ENCODE measurements at regions not wholly inside any gene's neighbourhood (a gene's known extent, or its start where the extent isn't known, plus 50 kb on each side); places are given as distances from the start of the nearest gene placed in this dataset.

DNA sequence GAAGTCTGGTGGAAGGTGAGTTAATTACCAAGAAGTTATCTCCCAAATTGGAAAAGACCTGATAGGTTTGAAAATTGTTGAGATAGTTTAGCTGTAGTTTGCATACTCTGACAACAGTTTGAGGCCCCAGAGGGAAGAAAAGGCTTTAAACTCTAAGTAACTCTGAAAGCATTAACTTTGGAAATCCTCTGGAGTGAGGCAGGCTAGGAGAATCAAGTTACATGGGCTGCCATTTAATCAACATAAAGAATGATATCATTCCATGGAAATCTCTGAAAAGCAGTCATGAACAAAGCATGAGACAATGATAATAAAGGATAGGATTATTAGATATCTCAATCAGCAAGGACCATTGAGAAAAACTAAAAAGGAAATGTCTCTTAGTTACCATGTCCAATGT is 647.1 kb downstream of the ANKRD50 start:
- Histone ChIP-seq H3K9ac (ENCODE audit: insufficient read depth, low read length) (no peak overlapping the region), H3K36me3 (ENCODE audit: control insufficient read depth, insufficient read depth, low read length) (no peaks in the 10 kb centered on the region), H3K4me3 (replicated peaks in 1 of 4; ENCODE audit: control extremely low read depth in 1 of 4, insufficient read depth in 1 of 4, low read depth in 3 of 4, low read length in 4 of 4) (no peak overlapping the region), H4K20me1 (ENCODE audit: control insufficient read depth, extremely low read depth, insufficient read depth, low read length) (no peaks in the 10 kb centered on the region), H3K79me2 (ENCODE audit: control insufficient read depth, insufficient read depth, low read length) (no peaks in the 10 kb centered on the region), H3K4me1 (ENCODE audit: control insufficient read depth, extremely low read depth, insufficient read depth, low read length) (peaks cover 2% of the 10 kb centered on the region), H3K27ac (ENCODE audit: insufficient read depth, low read length) (no peak overlapping the region), H3K27me3 (ENCODE audit: control insufficient read depth, insufficient read depth, low read length) (no peaks in the 10 kb centered on the region), H2AFZ (ENCODE audit: low read length) (no peak overlapping the region), H3K4me2 (ENCODE audit: extremely low read depth, insufficient read depth, low read length) (no peak overlapping the region), H3K9me3 (ENCODE audit: control insufficient read depth, insufficient read depth, low read depth, low read length) (no peaks in the 10 kb centered on the region)
- TF ChIP-seq, protein P1, sequence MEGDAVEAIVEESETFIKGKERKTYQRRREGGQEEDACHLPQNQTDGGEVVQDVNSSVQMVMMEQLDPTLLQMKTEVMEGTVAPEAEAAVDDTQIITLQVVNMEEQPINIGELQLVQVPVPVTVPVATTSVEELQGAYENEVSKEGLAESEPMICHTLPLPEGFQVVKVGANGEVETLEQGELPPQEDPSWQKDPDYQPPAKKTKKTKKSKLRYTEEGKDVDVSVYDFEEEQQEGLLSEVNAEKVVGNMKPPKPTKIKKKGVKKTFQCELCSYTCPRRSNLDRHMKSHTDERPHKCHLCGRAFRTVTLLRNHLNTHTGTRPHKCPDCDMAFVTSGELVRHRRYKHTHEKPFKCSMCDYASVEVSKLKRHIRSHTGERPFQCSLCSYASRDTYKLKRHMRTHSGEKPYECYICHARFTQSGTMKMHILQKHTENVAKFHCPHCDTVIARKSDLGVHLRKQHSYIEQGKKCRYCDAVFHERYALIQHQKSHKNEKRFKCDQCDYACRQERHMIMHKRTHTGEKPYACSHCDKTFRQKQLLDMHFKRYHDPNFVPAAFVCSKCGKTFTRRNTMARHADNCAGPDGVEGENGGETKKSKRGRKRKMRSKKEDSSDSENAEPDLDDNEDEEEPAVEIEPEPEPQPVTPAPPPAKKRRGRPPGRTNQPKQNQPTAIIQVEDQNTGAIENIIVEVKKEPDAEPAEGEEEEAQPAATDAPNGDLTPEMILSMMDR (conservative IDR thresholded peaks at IDR 0.05 in 1 of 2, IDR thresholded peaks at IDR 0.05 in 1 of 2; ENCODE audit: low read depth in 1 of 2, low read length in 2 of 2) = no peak
- TF ChIP-seq EZH2 (IDR thresholded peaks at IDR 0.05; ENCODE audit: low read length, missing control alignments) = no peak
- no peak for DNase-seq (ENCODE audit: low read depth in 2 of 2)

DNA sequence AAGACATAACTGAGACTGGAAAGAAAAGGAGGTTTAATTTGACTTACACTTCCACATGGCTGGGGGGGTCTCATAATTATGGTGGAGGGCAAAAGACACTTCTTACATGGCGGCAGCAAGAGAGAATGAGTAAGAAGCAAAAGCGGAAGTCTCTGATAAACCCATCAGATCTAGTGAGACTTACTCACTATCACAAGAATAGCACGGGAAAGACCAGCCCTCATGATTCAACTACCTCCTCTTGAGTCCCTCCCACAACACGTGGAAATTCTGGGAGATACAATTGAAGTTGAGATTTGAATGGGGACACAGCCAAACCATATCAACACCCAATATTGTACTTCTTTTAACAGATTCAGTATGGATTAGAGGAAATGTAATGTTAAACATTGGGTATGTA is 646.6 kb downstream of the ANKRD50 start:
- H3K4me3 ChIP-seq (replicated peaks in 1 of 4; ENCODE audit: control extremely low read depth in 1 of 4, insufficient read depth in 1 of 4, low read depth in 3 of 4, low read length in 4 of 4) = no peak overlapping the region
- H2AFZ ChIP-seq (ENCODE audit: low read length) = no peak overlapping the region
- peaks cover 2% of the 10 kb centered on the region for H3K4me1 ChIP-seq (ENCODE audit: control insufficient read depth, extremely low read depth, insufficient read depth, low read length)
- H4K20me1 ChIP-seq (ENCODE audit: control insufficient read depth, extremely low read depth, insufficient read depth, low read length) = no peaks in the 10 kb centered on the region
- no peaks in the 10 kb centered on the region for H3K79me2 ChIP-seq (ENCODE audit: control insufficient read depth, insufficient read depth, low read length)
- H3K9me3 ChIP-seq (ENCODE audit: control insufficient read depth, insufficient read depth, low read depth, low read length) = no peaks in the 10 kb centered on the region
- no peak overlapping the region for H3K4me2 ChIP-seq (ENCODE audit: extremely low read depth, insufficient read depth, low read length)
- H3K27ac ChIP-seq (ENCODE audit: insufficient read depth, low read length) = no peak overlapping the region
- H3K9ac ChIP-seq (ENCODE audit: insufficient read depth, low read length) = no peak overlapping the region
- no peaks in the 10 kb centered on the region for H3K27me3 ChIP-seq (ENCODE audit: control insufficient read depth, insufficient read depth, low read length)
- H3K36me3 ChIP-seq (ENCODE audit: control insufficient read depth, insufficient read depth, low read length) = no peaks in the 10 kb centered on the region
- no peak for DNase-seq (ENCODE audit: low read depth in 2 of 2)
- TF ChIP-seq EZH2 (IDR thresholded peaks at IDR 0.05; ENCODE audit: low read length, missing control alignments) = no peak
- TF ChIP-seq, protein P1 (conservative IDR thresholded peaks at IDR 0.05 in 1 of 2, IDR thresholded peaks at IDR 0.05 in 1 of 2; ENCODE audit: low read depth in 1 of 2, low read length in 2 of 2) = no peak

DNA sequence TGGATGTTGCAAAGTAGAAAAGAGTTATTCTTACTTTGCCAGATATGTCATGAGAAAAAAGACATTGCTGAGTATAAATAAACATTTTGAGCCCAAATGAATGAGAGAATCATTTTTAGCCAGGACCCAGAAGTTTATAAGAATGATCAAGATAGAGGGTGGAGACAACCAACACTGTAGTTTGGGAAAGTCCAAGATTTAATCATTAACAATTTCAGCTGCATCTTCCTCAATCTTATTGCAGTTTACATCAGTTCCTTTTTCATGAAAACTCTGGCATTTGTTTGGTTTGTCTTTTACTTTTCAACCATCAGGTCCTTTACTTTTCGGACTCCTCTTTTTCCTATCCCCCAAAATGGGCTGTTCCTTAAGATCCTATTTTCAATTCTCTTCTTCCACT is 645.9 kb downstream of the ANKRD50 start:
- H4K20me1 ChIP-seq (ENCODE audit: control insufficient read depth, extremely low read depth, insufficient read depth, low read length) = no peaks in the 10 kb centered on the region

More for the DNA sequence above, 645.9 kb downstream of the ANKRD50 start:
- Histone ChIP-seq H3K4me2 (ENCODE audit: extremely low read depth, insufficient read depth, low read length) (no peak overlapping the region), H3K9me3 (ENCODE audit: control insufficient read depth, insufficient read depth, low read depth, low read length) (no peaks in the 10 kb centered on the region), H2AFZ (ENCODE audit: low read length) (no peak overlapping the region), H3K9ac (ENCODE audit: insufficient read depth, low read length) (no peak overlapping the region), H3K4me1 (ENCODE audit: control insufficient read depth, extremely low read depth, insufficient read depth, low read length) (no peaks in the 10 kb centered on the region), H3K4me3 (replicated peaks in 1 of 4; ENCODE audit: control extremely low read depth in 1 of 4, insufficient read depth in 1 of 4, low read depth in 3 of 4, low read length in 4 of 4) (no peak overlapping the region), H3K27me3 (ENCODE audit: control insufficient read depth, insufficient read depth, low read length) (no peaks in the 10 kb centered on the region), H3K27ac (ENCODE audit: insufficient read depth, low read length) (no peak overlapping the region), H3K36me3 (ENCODE audit: control insufficient read depth, insufficient read depth, low read length) (no peaks in the 10 kb centered on the region), H3K79me2 (ENCODE audit: control insufficient read depth, insufficient read depth, low read length) (no peaks in the 10 kb centered on the region)
- TF ChIP-seq EZH2 (IDR thresholded peaks at IDR 0.05; ENCODE audit: low read length, missing control alignments) = no peak
- TF ChIP-seq, protein P1 (conservative IDR thresholded peaks at IDR 0.05 in 1 of 2, IDR thresholded peaks at IDR 0.05 in 1 of 2; ENCODE audit: low read depth in 1 of 2, low read length in 2 of 2) = no peak
- DNase-seq (ENCODE audit: low read depth in 2 of 2) = no peak

All from fibroblast of lung (primary cell).